ENCODE measurements at regions not wholly inside any gene's neighbourhood (a gene's known extent, or its start where the extent isn't known, plus 50 kb on each side); places are given as distances from the start of the nearest gene placed in this dataset.

DNA sequence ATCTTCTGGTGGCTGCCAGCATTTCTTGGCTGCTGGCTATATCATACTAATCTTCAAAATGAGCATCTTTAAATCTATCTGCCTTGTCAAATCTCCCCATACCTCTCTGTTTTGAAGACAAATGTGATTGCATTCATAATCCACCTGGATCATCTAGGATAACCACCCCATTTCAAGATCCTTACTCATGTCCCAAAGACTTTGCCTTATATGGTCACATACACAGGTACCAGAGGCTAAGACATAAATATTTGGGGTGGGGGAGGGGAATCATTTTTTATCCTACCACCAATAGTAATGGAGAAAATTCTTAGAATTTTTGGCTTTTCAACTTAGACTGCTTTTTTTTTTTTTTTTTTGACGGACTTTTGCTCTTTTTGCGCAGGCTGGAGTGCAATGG is 970.8 kb downstream of the PLOD2 start:
- intact Hi-C loops (cut with DNase I): no loop called here
- H3K36me3 ChIP-seq: no peaks in the 10 kb centered on the region
- no peaks in the 10 kb centered on the region for H3K27me3 ChIP-seq
- 92 to 96% methylated on average over 2 of the region's 2 CpGs for WGBS, 2 donors
- H3K9me3 ChIP-seq: no peaks in the 10 kb centered on the region
- H3K4me1 ChIP-seq: peaks cover 0 to 5% (median 0%) of the 10 kb centered on the region in 4 donors
- H3K4me3 ChIP-seq: no peak overlapping the region
- no peak overlapping the region for H3K27ac ChIP-seq
- no peak for DNase-seq
- no peak for TF ChIP-seq EP300 (IDR thresholded peaks at IDR 0.05)
- TF ChIP-seq CTCF (IDR thresholded peaks at IDR 0.05): no peak
- no peak for TF ChIP-seq POLR2AphosphoS5 (IDR thresholded peaks at IDR 0.05)
- no peak for TF ChIP-seq POLR2A (IDR thresholded peaks at IDR 0.05)

DNA sequence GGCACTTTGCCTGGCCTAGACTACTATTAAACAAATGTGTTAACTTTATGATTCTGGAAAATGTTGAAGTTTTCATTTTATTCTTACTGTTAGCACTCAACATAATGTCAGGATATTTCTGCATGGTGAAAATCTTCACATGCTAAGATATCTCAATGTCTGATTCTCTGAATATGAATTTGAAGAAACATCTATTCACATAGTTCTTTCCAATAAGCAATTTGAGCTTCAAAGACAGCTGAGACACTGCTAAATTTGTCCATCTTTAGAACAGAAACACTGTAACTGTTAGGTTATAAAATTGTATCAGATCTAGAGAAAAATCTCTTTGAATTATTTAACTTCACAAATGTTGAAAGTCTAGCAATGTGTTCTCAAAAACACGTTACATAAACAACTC is 970.2 kb downstream of the PLOD2 start:
- WGBS, 2 donors: 66 to 75% methylated on average over 1 of the region's 1 CpG
- Histone ChIP-seq H3K27ac (no peak overlapping the region), H3K27me3 (no peaks in the 10 kb centered on the region), H3K9me3 (no peaks in the 10 kb centered on the region), H3K4me1 (peaks cover 0 to 5% (median 0%) of the 10 kb centered on the region in 4 donors), H3K36me3 (no peaks in the 10 kb centered on the region), H3K4me3 (no peak overlapping the region)
- DNase-seq: no peak
- intact Hi-C loops (cut with DNase I): no loop called here
- no peak for TF ChIP-seq POLR2A (IDR thresholded peaks at IDR 0.05)
- no peak for TF ChIP-seq POLR2AphosphoS5 (IDR thresholded peaks at IDR 0.05)
- no peak for TF ChIP-seq CTCF (IDR thresholded peaks at IDR 0.05)
- TF ChIP-seq EP300 (IDR thresholded peaks at IDR 0.05): no peak

GRCh38 chr3:145191543-145191942 is 969.4 kb downstream of the PLOD2 start:
- intact Hi-C loops (cut with DNase I): no loop called here
- no peak for DNase-seq
- 50 to 82% methylated on average over 1 of the region's 1 CpG for WGBS, 2 donors
- no peak overlapping the region for H3K27ac ChIP-seq
- H3K4me3 ChIP-seq: no peak overlapping the region
- no peaks in the 10 kb centered on the region for H3K27me3 ChIP-seq
- H3K36me3 ChIP-seq: no peaks in the 10 kb centered on the region
- peaks cover 0 to 5% (median 0%) of the 10 kb centered on the region in 4 donors for H3K4me1 ChIP-seq
- TF ChIP-seq EP300 (IDR thresholded peaks at IDR 0.05) (no peak), POLR2AphosphoS5 (IDR thresholded peaks at IDR 0.05) (no peak), POLR2A (IDR thresholded peaks at IDR 0.05) (no peak), CTCF (IDR thresholded peaks at IDR 0.05) (no peak)
- no peaks in the 10 kb centered on the region for H3K9me3 ChIP-seq

DNA sequence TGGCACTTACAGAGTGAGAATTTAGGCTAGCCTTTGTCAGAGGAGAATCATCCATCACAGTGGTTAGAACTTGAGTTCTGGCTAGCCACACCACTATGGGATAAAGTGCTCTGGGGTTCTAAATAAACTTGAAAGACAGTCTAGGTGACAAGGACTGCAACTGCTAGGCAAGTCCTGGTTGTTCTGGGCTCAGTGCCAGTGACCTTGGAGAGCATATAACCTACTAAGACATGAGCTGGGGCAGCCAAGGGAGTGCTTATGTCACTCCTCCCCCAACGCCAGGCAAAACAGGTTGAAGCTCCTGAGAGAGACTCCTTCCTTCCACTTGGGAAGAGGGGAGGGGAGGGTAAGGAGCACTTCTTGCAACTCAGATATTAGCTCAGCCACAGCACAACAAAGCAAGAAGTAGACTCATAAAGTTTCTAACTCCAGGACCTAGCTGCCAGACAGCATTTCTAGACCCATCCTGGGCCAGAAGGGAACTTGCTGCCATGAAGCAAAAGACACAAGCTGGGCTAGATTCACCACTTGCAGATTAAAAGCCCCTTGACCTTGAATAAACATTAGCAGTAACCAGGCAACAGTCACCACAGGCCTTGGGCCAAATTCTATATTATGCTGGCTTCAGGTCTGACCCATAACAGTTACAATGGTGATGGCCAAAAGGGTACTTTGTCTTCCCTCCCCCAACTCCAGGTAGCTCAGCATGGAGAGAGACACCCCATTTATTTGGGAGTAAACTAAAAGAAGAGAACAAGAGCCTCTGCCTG is 963.7 kb downstream of the PLOD2 start:
- no peaks in the 10 kb centered on the region for H3K27me3 ChIP-seq
- H3K4me1 ChIP-seq: no peaks in the 10 kb centered on the region
- no peak for DNase-seq
- no peaks in the 10 kb centered on the region for H3K36me3 ChIP-seq
- peaks cover 0 to 4% (median 0%) of the 10 kb centered on the region in 4 donors for H3K9me3 ChIP-seq
- 35 to 60% methylated on average over 1 of the region's 1 CpG for WGBS, 2 donors
- H3K4me3 ChIP-seq: no peak overlapping the region
- intact Hi-C loops (cut with DNase I): no loop called here
- TF ChIP-seq EP300 (IDR thresholded peaks at IDR 0.05) (no peak), POLR2AphosphoS5 (IDR thresholded peaks at IDR 0.05) (no peak)
- H3K27ac ChIP-seq: no peak overlapping the region

GRCh38 chr3:145197821-145198220 is 963.2 kb downstream of the PLOD2 start:
- no peak for TF ChIP-seq POLR2A (IDR thresholded peaks at IDR 0.05)
- TF ChIP-seq POLR2AphosphoS5 (IDR thresholded peaks at IDR 0.05): no peak
- no peak for TF ChIP-seq EP300 (IDR thresholded peaks at IDR 0.05)
- no peak for TF ChIP-seq CTCF (IDR thresholded peaks at IDR 0.05)
- intact Hi-C loops (cut with DNase I): no loop called here
- DNase-seq: no peak
- H3K4me3 ChIP-seq: no peak overlapping the region
- H3K27me3 ChIP-seq: no peaks in the 10 kb centered on the region
- no peak overlapping the region for H3K27ac ChIP-seq
- no peaks in the 10 kb centered on the region for H3K4me1 ChIP-seq
- 65 to 85% methylated on average over 1 of the region's 1 CpG for WGBS, 2 donors
- peaks cover 0 to 4% (median 0%) of the 10 kb centered on the region in 4 donors for H3K9me3 ChIP-seq
- no peaks in the 10 kb centered on the region for H3K36me3 ChIP-seq

All from sigmoid colon (tissue), 6 donors.